SK-N-MC (cell line): ENCODE measurements at regions not wholly inside any gene's neighbourhood (a gene's known extent, or its start where the extent isn't known, plus 50 kb on each side); places are given as distances from the start of the nearest gene placed in this dataset.

Experiments used
- EZH2 ChIP-seq: fragments of 200-600 bp; sonication (generic); IDR thresholded peaks from one replicate; pipeline ENCODE4 v1.6.1; 2017; ENCODE audit warnings: antibody characterized with exemption
- POLR2AphosphoS5 ChIP-seq: IDR thresholded peaks from 2 replicates; pipeline ENCODE4 v1.6.1; 2012; ENCODE audit warnings: mild to moderate bottlenecking, low read depth, low read length, borderline replicate concordance

DNA sequence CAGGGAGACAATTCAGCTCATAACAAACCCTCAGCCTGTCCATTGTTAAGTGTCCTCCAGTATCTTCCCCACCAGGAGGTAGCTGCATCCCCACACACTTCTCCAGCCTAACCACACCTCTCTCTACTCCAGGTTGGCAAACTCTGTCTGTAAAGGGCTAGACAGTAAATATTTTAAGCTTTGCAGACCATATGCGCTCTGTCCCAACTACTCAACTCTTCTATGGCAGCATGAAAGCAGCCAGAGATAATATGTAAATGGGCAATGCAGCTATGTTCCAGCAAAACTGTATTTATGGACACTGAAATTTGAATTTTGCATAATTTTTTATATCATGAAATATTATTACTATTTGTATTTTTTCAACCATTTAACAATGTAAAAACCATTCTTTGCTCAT, 230.4 kb upstream of the STT3B start:
- TF ChIP-seq EZH2 (no peak), POLR2AphosphoS5 (no peak)
